A673 (cell line): ENCODE measurements at regions not wholly inside any gene's neighbourhood (a gene's known extent, or its start where the extent isn't known, plus 50 kb on each side); places are given as distances from the start of the nearest gene placed in this dataset.

Experiments
- CTCF ChIP-seq: fragments of 300-800, 200-600 bp; sonication (generic); conservative IDR thresholded peaks from 2 replicates; pipeline ENCODE4 v1.5.1; 2017; ENCODE audit warnings: low read depth, mild to moderate bottlenecking, antibody characterized with exemption, low read length, moderate library complexity, mixed read lengths
- EZH2 ChIP-seq: fragments of 200-600 bp; sonication (generic); IDR thresholded peaks from 2 replicates; pipeline ENCODE4 v1.6.1; 2017; ENCODE audit warnings: borderline replicate concordance, low read depth, mild to moderate bottlenecking, mixed read lengths, antibody characterized with exemption, low read length; ENCODE audit not compliant: poor library complexity, severe bottlenecking

- TF ChIP-seq CTCF (no peak), EZH2 (no peak)
Measured at GRCh38 chr16:51731160-51731559, 580.1 kb upstream of the SALL1 start.
